ENCODE measurements at regions not wholly inside any gene's neighbourhood (a gene's known extent, or its start where the extent isn't known, plus 50 kb on each side); places are given as distances from the start of the nearest gene placed in this dataset.

- TF ChIP-seq, protein P1, sequence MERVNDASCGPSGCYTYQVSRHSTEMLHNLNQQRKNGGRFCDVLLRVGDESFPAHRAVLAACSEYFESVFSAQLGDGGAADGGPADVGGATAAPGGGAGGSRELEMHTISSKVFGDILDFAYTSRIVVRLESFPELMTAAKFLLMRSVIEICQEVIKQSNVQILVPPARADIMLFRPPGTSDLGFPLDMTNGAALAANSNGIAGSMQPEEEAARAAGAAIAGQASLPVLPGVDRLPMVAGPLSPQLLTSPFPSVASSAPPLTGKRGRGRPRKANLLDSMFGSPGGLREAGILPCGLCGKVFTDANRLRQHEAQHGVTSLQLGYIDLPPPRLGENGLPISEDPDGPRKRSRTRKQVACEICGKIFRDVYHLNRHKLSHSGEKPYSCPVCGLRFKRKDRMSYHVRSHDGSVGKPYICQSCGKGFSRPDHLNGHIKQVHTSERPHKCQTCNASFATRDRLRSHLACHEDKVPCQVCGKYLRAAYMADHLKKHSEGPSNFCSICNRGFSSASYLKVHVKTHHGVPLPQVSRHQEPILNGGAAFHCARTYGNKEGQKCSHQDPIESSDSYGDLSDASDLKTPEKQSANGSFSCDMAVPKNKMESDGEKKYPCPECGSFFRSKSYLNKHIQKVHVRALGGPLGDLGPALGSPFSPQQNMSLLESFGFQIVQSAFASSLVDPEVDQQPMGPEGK (CRISPR knock-in tag; IDR thresholded peaks at IDR 0.05; ENCODE audit: borderline replicate concordance): no peak
- ATAC-seq: no peak
Observed at GRCh38 chr11:23509821-23510220, 649.5 kb upstream of the CCDC179 start.

DNA sequence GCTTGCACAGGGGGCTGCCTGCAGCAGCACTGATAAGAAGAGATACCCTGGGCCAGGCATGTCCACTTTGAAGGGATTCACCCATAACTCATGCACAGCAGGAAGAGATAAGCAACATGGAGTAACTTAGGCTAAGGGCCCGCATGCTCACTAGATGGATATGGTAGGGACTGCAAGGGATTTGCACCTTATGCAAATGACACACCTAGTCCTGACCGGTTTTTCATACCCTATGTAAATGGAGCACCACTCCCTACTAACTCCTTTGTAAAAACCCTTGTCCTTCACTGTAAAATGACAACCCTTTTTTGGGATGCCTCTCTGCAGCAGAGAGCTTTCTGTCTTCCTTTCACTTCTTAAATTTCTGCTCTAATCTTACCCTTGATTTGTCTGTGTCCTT, 658.9 kb upstream of the CCDC179 start:
- no peak for ATAC-seq
- TF ChIP-seq ZNF8 (CRISPR knock-in tag; IDR thresholded peaks at IDR 0.05) (no peak), ISL1 (CRISPR knock-in tag; IDR thresholded peaks at IDR 0.05) (no peak), CREB5 (CRISPR knock-in tag; IDR thresholded peaks at IDR 0.05; ENCODE audit: low read depth) (no peak), POU6F1 (CRISPR knock-in tag; IDR thresholded peaks at IDR 0.05; ENCODE audit: borderline replicate concordance, low read depth) (no peak), ZC3H10 (CRISPR knock-in tag; IDR thresholded peaks at IDR 0.05) (no peak), TCF4 (CRISPR knock-in tag; IDR thresholded peaks at IDR 0.05; ENCODE audit: borderline replicate concordance) (no peak), ZNF565 (CRISPR knock-in tag; conservative IDR thresholded peaks at IDR 0.05; ENCODE audit: low read depth) (no peak), ESRRG (CRISPR knock-in tag; IDR thresholded peaks at IDR 0.05) (no peak), CSDC2 (CRISPR knock-in tag; IDR thresholded peaks at IDR 0.05) (no peak), PPARA (CRISPR knock-in tag; IDR thresholded peaks at IDR 0.05; ENCODE audit: borderline replicate concordance) (no peak), ARNTL (CRISPR knock-in tag; IDR thresholded peaks at IDR 0.05; ENCODE audit: borderline replicate concordance, low read depth) (no peak), RARB (CRISPR knock-in tag; IDR thresholded peaks at IDR 0.05) (no peak), GLIS3 (CRISPR knock-in tag; IDR thresholded peaks at IDR 0.05) (no peak), ZFP30 (CRISPR knock-in tag; IDR thresholded peaks at IDR 0.05) (no peak), BACH2 (CRISPR knock-in tag; IDR thresholded peaks at IDR 0.05; ENCODE audit: borderline replicate concordance) (no peak)
- TF ChIP-seq, protein P2, sequence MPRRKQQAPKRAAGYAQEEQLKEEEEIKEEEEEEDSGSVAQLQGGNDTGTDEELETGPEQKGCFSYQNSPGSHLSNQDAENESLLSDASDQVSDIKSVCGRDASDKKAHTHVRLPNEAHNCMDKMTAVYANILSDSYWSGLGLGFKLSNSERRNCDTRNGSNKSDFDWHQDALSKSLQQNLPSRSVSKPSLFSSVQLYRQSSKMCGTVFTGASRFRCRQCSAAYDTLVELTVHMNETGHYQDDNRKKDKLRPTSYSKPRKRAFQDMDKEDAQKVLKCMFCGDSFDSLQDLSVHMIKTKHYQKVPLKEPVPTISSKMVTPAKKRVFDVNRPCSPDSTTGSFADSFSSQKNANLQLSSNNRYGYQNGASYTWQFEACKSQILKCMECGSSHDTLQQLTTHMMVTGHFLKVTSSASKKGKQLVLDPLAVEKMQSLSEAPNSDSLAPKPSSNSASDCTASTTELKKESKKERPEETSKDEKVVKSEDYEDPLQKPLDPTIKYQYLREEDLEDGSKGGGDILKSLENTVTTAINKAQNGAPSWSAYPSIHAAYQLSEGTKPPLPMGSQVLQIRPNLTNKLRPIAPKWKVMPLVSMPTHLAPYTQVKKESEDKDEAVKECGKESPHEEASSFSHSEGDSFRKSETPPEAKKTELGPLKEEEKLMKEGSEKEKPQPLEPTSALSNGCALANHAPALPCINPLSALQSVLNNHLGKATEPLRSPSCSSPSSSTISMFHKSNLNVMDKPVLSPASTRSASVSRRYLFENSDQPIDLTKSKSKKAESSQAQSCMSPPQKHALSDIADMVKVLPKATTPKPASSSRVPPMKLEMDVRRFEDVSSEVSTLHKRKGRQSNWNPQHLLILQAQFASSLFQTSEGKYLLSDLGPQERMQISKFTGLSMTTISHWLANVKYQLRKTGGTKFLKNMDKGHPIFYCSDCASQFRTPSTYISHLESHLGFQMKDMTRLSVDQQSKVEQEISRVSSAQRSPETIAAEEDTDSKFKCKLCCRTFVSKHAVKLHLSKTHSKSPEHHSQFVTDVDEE (CRISPR knock-in tag; IDR thresholded peaks at IDR 0.05): no peak
- TF ChIP-seq, protein P1 (CRISPR knock-in tag; IDR thresholded peaks at IDR 0.05; ENCODE audit: borderline replicate concordance): no peak

- no peak for TF ChIP-seq BACH2 (CRISPR knock-in tag; IDR thresholded peaks at IDR 0.05; ENCODE audit: borderline replicate concordance)
- TF ChIP-seq ESRRG (CRISPR knock-in tag; IDR thresholded peaks at IDR 0.05): no peak
- TF ChIP-seq POU6F1 (CRISPR knock-in tag; IDR thresholded peaks at IDR 0.05; ENCODE audit: borderline replicate concordance, low read depth): no peak
- TF ChIP-seq ZNF8 (CRISPR knock-in tag; IDR thresholded peaks at IDR 0.05): no peak
- TF ChIP-seq CSDC2 (CRISPR knock-in tag; IDR thresholded peaks at IDR 0.05): no peak
- no peak for TF ChIP-seq ZFP30 (CRISPR knock-in tag; IDR thresholded peaks at IDR 0.05)
- TF ChIP-seq SNAI2 (CRISPR knock-in tag; IDR thresholded peaks at IDR 0.05): no peak
- TF ChIP-seq GLIS3 (CRISPR knock-in tag; IDR thresholded peaks at IDR 0.05): no peak
- TF ChIP-seq RARB (CRISPR knock-in tag; IDR thresholded peaks at IDR 0.05): no peak
- TF ChIP-seq OSR1 (CRISPR knock-in tag; IDR thresholded peaks at IDR 0.05): no peak
- TF ChIP-seq PPARA (CRISPR knock-in tag; IDR thresholded peaks at IDR 0.05; ENCODE audit: borderline replicate concordance): no peak
- no peak for ATAC-seq
Observed at GRCh38 chr11:23520226-23520960, 660.1 kb upstream of the CCDC179 start.
